Fibroblast of lung (primary cell): ENCODE measurements at regions not wholly inside any gene's neighbourhood (a gene's known extent, or its start where the extent isn't known, plus 50 kb on each side); places are given as distances from the start of the nearest gene placed in this dataset.

Experiments used
- DNase-seq, 2 donors: peaks; one replicate each; pipeline versions ENCODE4 v3.0.0 to v3.0.0-alpha.2; 2010; ENCODE audit warnings: low read depth in 2 of 2
- H2AFZ ChIP-seq: 2 replicates; pipeline ENCODE4 v1.5.1; 2012; ENCODE audit warnings: low read length, control low read depth, inconsistent platforms
- H3K27ac ChIP-seq: 2 replicates; pipeline ENCODE4 v1.5.1; 2011; ENCODE audit warnings: low read length, control low read depth; ENCODE audit not compliant: insufficient read depth
- H3K27me3 ChIP-seq: 2 replicates; pipeline ENCODE4 v1.5.1; 2011; ENCODE audit warnings: mild to moderate bottlenecking, low read length; ENCODE audit not compliant: control insufficient read depth, insufficient read depth
- H3K36me3 ChIP-seq: 2 replicates; pipeline ENCODE4 v1.5.1; 2011; ENCODE audit warnings: low read length; ENCODE audit not compliant: control insufficient read depth, insufficient read depth
- H3K4me1 ChIP-seq: 2 replicates; pipeline ENCODE4 v1.5.1; 2011; ENCODE audit warnings: low read length; ENCODE audit not compliant: control insufficient read depth, insufficient read depth; ENCODE audit errors: extremely low read depth
- H3K4me2 ChIP-seq: 2 replicates; pipeline ENCODE4 v1.5.1; 2011; ENCODE audit warnings: low read length, control low read depth; ENCODE audit not compliant: insufficient read depth; ENCODE audit errors: extremely low read depth
- H3K4me3 ChIP-seq, 4 experiments: fragments of 200-600 bp in 1 of 4; sonication (generic) in 1 of 4; replicated peaks in 1 of 4; 2 replicates each; pipeline ENCODE4 v1.5.1; 2011 to 2016; ENCODE audit warnings: low read length in 4 of 4, low read depth in 3 of 4, mild to moderate bottlenecking in 3 of 4, control low read depth in 2 of 4, inconsistent platforms in 1 of 4, mixed read lengths in 1 of 4; ENCODE audit not compliant: insufficient read depth in 1 of 4; ENCODE audit errors: control extremely low read depth in 1 of 4
- H3K79me2 ChIP-seq: 2 replicates; pipeline ENCODE4 v1.5.1; 2012; ENCODE audit warnings: mild to moderate bottlenecking, low read length, inconsistent platforms; ENCODE audit not compliant: control insufficient read depth, insufficient read depth
- H3K9ac ChIP-seq: 2 replicates; pipeline ENCODE4 v1.5.1; 2011; ENCODE audit warnings: mild to moderate bottlenecking, low read length, control low read depth; ENCODE audit not compliant: insufficient read depth
- H3K9me3 ChIP-seq: 2 replicates; pipeline ENCODE4 v1.5.1; 2012; ENCODE audit warnings: low read depth, low read length; ENCODE audit not compliant: control insufficient read depth, insufficient read depth
- H4K20me1 ChIP-seq: 2 replicates; pipeline ENCODE4 v1.5.1; 2011; ENCODE audit warnings: low read length; ENCODE audit not compliant: control insufficient read depth, insufficient read depth; ENCODE audit errors: extremely low read depth
- EZH2 ChIP-seq: IDR thresholded peaks from 2 replicates; pipeline ENCODE4 v1.5.1; 2012; ENCODE audit warnings: low read length, control low read depth, mild to moderate bottlenecking; ENCODE audit errors: missing control alignments
- TF ChIP-seq, protein P1 (sequence below), 2 donors: IDR thresholded peaks in 1 of 2; conservative IDR thresholded peaks in 1 of 2; 1 replicate in 1 of 2; 2 replicates in 1 of 2; pipeline ENCODE4 v1.5.1; 2011 to 2012; ENCODE audit warnings: low read length in 2 of 2, control low read depth in 1 of 2, inconsistent platforms in 1 of 2, low read depth in 1 of 2, mild to moderate bottlenecking in 1 of 2

DNA sequence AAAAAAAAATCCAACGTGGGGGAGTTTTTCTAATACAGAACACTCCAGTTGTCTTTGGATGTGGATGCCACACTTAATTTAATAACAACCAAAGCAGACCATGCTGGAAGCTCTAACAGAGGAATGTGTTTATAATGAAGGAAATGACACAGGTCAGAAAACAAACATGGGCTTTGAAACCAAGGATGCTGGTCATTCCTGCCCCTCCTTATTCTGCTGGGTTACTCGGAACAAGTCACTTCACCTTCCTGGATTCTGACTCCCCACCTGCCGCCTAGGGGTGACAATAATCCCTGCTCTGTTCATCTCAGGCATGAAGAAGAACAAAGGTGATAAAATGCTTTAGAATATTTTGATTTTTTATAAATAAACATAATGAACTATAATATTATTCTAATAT, 240.9 kb upstream of the ADAMTS9 start:
- no peak overlapping the region for H3K4me2 ChIP-seq
- H3K9me3 ChIP-seq, result no peaks in the 10 kb centered on the region
- H2AFZ ChIP-seq, result no peak overlapping the region
- DNase-seq, result no peak
- no peaks in the 10 kb centered on the region for H3K4me1 ChIP-seq
- no peak overlapping the region for H3K4me3 ChIP-seq
- no peaks in the 10 kb centered on the region for H4K20me1 ChIP-seq
- H3K79me2 ChIP-seq, result no peaks in the 10 kb centered on the region
- no peak overlapping the region for H3K27ac ChIP-seq
- TF ChIP-seq EZH2, result no peak
- TF ChIP-seq, protein P1, sequence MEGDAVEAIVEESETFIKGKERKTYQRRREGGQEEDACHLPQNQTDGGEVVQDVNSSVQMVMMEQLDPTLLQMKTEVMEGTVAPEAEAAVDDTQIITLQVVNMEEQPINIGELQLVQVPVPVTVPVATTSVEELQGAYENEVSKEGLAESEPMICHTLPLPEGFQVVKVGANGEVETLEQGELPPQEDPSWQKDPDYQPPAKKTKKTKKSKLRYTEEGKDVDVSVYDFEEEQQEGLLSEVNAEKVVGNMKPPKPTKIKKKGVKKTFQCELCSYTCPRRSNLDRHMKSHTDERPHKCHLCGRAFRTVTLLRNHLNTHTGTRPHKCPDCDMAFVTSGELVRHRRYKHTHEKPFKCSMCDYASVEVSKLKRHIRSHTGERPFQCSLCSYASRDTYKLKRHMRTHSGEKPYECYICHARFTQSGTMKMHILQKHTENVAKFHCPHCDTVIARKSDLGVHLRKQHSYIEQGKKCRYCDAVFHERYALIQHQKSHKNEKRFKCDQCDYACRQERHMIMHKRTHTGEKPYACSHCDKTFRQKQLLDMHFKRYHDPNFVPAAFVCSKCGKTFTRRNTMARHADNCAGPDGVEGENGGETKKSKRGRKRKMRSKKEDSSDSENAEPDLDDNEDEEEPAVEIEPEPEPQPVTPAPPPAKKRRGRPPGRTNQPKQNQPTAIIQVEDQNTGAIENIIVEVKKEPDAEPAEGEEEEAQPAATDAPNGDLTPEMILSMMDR (conservative IDR thresholded peaks at IDR 0.05 in 1 of 2, IDR thresholded peaks at IDR 0.05 in 1 of 2; ENCODE audit: low read depth in 1 of 2, low read length in 2 of 2), result no peak
- no peaks in the 10 kb centered on the region for H3K27me3 ChIP-seq
- no peaks in the 10 kb centered on the region for H3K36me3 ChIP-seq
- H3K9ac ChIP-seq, result no peak overlapping the region

DNA sequence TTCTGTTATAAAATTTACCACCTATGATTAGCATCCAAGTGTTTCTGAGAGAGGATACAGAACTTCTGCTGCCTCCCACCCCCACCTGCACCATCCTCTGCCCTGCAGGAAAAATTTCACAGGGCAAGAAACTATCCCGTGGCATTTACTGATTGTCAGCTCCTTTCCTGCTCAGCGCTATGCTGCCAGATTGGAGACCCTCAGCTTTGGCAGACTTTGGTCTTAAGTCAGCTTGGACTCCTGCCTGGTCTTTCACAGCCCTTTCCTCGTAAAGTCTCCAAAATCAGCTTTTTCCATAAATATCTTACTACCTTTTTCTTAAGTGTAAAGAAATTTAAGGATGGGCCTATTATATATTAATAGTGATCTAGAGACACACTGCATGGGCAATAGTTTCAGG, 239.9 kb upstream of the ADAMTS9 start:
- no peaks in the 10 kb centered on the region for H3K79me2 ChIP-seq
- H3K9ac ChIP-seq, result no peak overlapping the region
- no peaks in the 10 kb centered on the region for H4K20me1 ChIP-seq
- DNase-seq, result no peak
- H2AFZ ChIP-seq, result no peak overlapping the region
- no peak overlapping the region for H3K4me2 ChIP-seq
- H3K4me3 ChIP-seq, result no peak overlapping the region
- no peak overlapping the region for H3K27ac ChIP-seq
- H3K9me3 ChIP-seq, result no peaks in the 10 kb centered on the region
- H3K27me3 ChIP-seq, result no peaks in the 10 kb centered on the region
- TF ChIP-seq, protein P1 (conservative IDR thresholded peaks at IDR 0.05 in 1 of 2, IDR thresholded peaks at IDR 0.05 in 1 of 2; ENCODE audit: low read depth in 1 of 2, low read length in 2 of 2), result no peak
- no peak for TF ChIP-seq EZH2
- H3K36me3 ChIP-seq, result no peaks in the 10 kb centered on the region
- no peaks in the 10 kb centered on the region for H3K4me1 ChIP-seq

DNA sequence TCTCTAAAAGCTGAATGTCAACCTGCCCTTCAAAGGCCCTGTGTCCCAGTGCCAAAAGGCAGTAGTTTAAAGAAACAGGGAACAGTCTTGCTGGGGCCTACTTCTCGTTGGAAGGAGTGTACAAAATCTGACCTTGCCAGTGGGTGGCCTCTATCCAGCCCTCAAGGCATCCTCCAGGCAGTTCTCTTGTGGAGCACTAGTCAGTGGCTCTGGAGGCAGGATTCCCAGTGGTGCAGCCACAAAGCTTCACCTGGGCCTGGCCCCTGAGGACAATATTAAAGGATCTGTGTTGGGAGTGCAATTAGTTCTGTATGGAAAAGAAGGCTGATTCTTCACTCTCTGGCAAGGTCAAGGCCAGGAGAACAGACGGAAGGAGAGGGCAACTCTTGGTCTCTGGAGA, 237.8 kb upstream of the ADAMTS9 start:
- no peak for DNase-seq

More for the DNA sequence above, 237.8 kb upstream of the ADAMTS9 start:
- Histone ChIP-seq H3K4me3 (no peak overlapping the region), H3K9me3 (no peaks in the 10 kb centered on the region), H3K9ac (no peak overlapping the region), H3K4me2 (no peak overlapping the region), H3K36me3 (no peaks in the 10 kb centered on the region), H3K4me1 (no peaks in the 10 kb centered on the region), H3K27me3 (no peaks in the 10 kb centered on the region), H4K20me1 (no peaks in the 10 kb centered on the region), H3K79me2 (no peaks in the 10 kb centered on the region), H2AFZ (no peak overlapping the region), H3K27ac (no peak overlapping the region)
- TF ChIP-seq, protein P1 (conservative IDR thresholded peaks at IDR 0.05 in 1 of 2, IDR thresholded peaks at IDR 0.05 in 1 of 2; ENCODE audit: low read depth in 1 of 2, low read length in 2 of 2), result no peak
- TF ChIP-seq EZH2, result no peak
